ENCODE measurements at regions not wholly inside any gene's neighbourhood (a gene's known extent, or its start where the extent isn't known, plus 50 kb on each side); places are given as distances from the start of the nearest gene placed in this dataset.
"Not testable (repeated sequence)": the region's sequence is repeated elsewhere in the genome, so short reads cannot be mapped to it uniquely, and the experiment has no call there.

DNA sequence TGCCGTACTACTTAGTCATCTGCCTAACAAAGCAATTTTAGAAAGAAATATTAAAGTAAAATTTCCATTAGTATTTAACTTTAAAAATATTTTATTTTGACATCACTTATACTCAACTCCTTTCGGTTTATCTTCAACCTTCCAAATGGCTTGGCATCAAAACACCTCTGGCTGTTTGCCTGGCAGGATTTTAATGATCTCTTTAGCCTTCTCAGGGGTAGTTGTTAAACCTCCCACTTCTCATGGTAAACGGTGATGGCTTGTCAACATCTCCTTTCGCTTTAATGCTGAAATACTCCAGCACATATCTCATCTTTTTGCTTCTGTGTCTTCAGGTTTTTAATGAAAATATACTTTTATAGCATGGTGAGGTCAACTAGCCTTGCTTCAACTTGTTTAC is 747.1 kb downstream of the CETN3 start:
- intact Hi-C loops (cut with DNase I), result no loop called here
- Histone ChIP-seq H3K4me1 (no peaks in the 10 kb centered on the region), H3K36me3 (no peaks in the 10 kb centered on the region), H3K9me3 (peaks cover 0 to 4% (median 0%) of the 10 kb centered on the region in 4 donors), H3K4me3 (no peak overlapping the region), H3K27ac (no peak overlapping the region), H3K27me3 (no peaks in the 10 kb centered on the region)
- no peak for TF ChIP-seq EP300 (IDR thresholded peaks at IDR 0.05)
- TF ChIP-seq, protein P1, sequence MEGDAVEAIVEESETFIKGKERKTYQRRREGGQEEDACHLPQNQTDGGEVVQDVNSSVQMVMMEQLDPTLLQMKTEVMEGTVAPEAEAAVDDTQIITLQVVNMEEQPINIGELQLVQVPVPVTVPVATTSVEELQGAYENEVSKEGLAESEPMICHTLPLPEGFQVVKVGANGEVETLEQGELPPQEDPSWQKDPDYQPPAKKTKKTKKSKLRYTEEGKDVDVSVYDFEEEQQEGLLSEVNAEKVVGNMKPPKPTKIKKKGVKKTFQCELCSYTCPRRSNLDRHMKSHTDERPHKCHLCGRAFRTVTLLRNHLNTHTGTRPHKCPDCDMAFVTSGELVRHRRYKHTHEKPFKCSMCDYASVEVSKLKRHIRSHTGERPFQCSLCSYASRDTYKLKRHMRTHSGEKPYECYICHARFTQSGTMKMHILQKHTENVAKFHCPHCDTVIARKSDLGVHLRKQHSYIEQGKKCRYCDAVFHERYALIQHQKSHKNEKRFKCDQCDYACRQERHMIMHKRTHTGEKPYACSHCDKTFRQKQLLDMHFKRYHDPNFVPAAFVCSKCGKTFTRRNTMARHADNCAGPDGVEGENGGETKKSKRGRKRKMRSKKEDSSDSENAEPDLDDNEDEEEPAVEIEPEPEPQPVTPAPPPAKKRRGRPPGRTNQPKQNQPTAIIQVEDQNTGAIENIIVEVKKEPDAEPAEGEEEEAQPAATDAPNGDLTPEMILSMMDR (IDR thresholded peaks at IDR 0.05), result no peak
- no peak for TF ChIP-seq POLR2AphosphoS5 (IDR thresholded peaks at IDR 0.05)
- no peak for TF ChIP-seq POLR2A (IDR thresholded peaks at IDR 0.05)
- 74 to 75% methylated on average over 4 of the region's 4 CpGs for WGBS, 2 donors
- DNase-seq, result no peak

DNA sequence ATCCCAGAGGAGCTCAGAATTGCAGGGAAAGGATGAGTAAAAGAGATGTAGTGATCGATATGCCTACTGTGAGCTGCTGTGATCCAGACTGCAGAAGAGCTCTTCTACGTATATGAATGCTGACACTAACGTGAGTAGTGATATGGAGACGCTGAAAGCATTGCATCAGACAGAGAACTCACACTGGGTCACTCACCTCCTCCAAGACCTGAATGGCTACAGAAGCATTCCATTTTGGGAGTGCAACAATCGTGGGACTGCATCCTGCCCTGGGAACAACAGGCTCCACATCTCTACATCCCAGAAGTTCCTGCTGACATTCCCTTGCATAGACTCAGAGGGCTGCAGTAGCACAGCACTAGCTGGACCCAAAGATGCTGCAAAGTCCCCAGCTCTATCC is 755.9 kb upstream of the MEF2C start:
- no peak for TF ChIP-seq POLR2AphosphoS5 (IDR thresholded peaks at IDR 0.05)
- H3K4me3 ChIP-seq, result no peak overlapping the region
- WGBS, 2 donors, result 88 to 95% methylated on average over 5 of the region's 5 CpGs
- H3K27me3 ChIP-seq, result no peaks in the 10 kb centered on the region
- H3K9me3 ChIP-seq, result peaks cover 0 to 3% (median 0%) of the 10 kb centered on the region in 4 donors
- no peaks in the 10 kb centered on the region for H3K36me3 ChIP-seq
- H3K4me1 ChIP-seq, result no peaks in the 10 kb centered on the region
- DNase-seq, result no peak
- no peak overlapping the region for H3K27ac ChIP-seq
- intact Hi-C loops (cut with DNase I), result no loop called here

DNA sequence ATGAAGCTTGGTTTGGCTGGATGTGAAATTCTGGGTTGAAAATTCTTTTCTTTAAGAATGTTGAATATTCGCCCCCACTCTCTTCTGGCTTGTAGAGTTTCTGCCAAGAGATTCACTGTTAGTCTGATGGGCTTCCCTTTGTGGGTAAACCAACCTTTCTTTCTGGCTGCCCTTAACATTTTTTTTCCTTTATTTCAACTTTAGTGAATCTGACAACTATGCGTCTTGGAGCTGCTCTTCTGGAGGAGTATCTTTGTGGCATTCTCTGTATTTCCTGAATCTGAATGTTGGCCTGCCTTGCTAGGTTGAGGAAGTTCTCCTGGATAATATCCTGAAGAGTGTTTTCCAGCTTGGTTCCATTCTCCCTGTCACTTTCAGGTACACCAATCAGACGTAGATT is 751.2 kb upstream of the MEF2C start:
- H3K9me3 ChIP-seq; H3K27ac ChIP-seq; DNase-seq; H3K4me3 ChIP-seq; intact Hi-C loops (cut with DNase I); H3K4me1 ChIP-seq; H3K36me3 ChIP-seq; H3K27me3 ChIP-seq: not testable (repeated sequence)
- 87 to 88% methylated on average over 3 of the region's 3 CpGs for WGBS, 2 donors

DNA sequence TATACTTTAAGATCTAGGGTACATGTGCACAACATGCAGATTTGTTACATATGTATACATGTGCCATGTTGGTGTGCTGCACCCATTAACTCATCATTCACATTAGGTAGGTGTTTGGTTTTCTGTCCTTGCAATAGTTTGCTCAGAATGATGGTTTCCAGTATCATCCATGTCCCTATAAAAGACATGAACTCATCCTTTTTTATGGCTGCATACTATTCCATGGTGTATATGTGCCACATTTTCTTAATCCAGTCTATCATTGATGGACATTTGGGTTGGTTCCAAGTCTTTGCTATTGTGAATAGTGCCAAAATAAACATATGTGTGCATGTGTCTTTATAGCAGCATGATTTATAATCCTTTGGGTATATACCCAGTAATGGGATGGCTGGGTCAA is 747.1 kb upstream of the MEF2C start:
- H3K4me3 ChIP-seq; H3K36me3 ChIP-seq; intact Hi-C loops (cut with DNase I); H3K27ac ChIP-seq; H3K4me1 ChIP-seq; DNase-seq; H3K27me3 ChIP-seq; H3K9me3 ChIP-seq: not testable (repeated sequence)

DNA sequence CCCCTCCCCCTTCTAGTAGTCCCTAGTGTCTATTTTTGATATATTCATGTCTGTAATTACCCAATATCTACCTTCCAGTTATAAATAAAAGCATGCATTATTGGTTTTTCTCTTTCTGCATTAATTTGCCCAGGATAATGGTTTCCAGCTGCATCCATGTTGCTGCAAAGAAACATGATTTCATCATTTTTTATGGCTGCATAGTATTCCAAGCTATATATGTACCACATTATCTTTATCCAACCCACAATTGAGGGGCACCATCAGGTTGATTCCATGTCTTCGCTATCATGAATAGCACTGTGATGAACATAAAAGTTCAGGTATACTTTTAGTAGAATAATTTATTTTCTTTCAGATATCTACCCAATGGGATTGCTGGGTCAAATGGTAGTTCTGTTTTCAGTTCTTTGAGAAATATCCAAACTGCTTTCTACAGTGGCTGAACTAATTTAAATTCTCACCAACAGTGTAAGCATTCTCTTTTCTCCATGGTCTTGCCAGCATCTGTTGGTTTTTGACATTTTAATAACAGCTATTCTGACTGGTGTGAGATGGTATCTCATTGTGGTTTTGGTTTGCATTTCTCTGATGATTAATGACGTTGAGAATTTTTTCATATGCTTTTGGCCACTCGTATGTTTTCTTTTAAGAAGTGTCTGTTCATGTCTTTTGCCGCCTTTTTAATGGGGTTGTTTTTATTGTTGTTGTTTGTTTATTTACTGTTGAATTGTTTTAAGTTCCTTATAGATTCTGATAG is 746.1 kb upstream of the MEF2C start:
- TF ChIP-seq POLR2AphosphoS5 (IDR thresholded peaks at IDR 0.05) (no peak), POLR2A (IDR thresholded peaks at IDR 0.05) (no peak), EP300 (IDR thresholded peaks at IDR 0.05) (no peak)
- TF ChIP-seq, protein P1 (IDR thresholded peaks at IDR 0.05), result no peak
- 79 to 88% methylated on average over 4 of the region's 4 CpGs for WGBS, 2 donors
- no peaks in the 10 kb centered on the region for H3K27me3 ChIP-seq
- H3K36me3 ChIP-seq, result no peaks in the 10 kb centered on the region
- intact Hi-C loops (cut with DNase I), result no loop called here
- H3K9me3 ChIP-seq, result no peaks in the 10 kb centered on the region
- no peak for DNase-seq
- H3K4me1 ChIP-seq, result no peaks in the 10 kb centered on the region
- no peak overlapping the region for H3K4me3 ChIP-seq
- H3K27ac ChIP-seq, result no peak overlapping the region

DNA sequence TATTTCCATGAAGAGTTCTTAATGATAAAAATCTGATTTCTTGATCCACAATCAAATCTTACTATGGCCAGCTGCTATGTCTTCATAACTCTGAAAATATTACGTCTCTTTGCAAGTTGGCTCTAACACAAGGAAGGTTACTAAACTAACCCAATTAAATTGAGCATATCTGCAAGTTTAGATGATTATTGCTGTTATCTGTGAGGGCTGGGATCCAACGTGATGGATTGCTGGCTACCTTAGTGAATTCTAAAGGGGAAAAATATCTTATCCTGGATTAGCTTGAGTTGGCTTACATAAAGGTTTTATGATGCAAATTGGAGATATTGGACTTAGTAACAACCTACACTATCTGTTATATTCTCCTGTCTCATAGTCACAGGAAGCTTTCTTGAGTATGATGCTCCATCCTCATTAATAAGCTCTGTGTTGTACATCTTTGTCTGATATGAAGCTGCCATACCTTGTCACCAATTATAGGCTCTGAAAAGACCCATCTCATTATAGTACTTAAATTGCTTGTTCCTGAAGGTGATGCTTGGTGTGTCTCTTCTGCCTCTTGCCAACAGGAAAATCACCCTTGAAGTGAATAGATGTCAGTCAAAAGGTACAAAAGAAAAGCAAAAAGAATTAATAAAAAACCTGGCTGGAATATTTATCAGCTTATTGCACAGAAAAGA is 733.0 kb upstream of the MEF2C start:
- Histone ChIP-seq H3K27me3 (no peaks in the 10 kb centered on the region), H3K9me3 (peaks cover 0 to 2% (median 0%) of the 10 kb centered on the region in 4 donors), H3K36me3 (no peaks in the 10 kb centered on the region), H3K27ac (no peak overlapping the region), H3K4me3 (no peak overlapping the region), H3K4me1 (no peaks in the 10 kb centered on the region)
- WGBS, 2 donors, result 51 to 72% methylated on average over 2 of the region's 2 CpGs
- intact Hi-C loops (cut with DNase I), result no loop called here
- DNase-seq, result no peak
- no peak for TF ChIP-seq EP300 (IDR thresholded peaks at IDR 0.05)
- TF ChIP-seq, protein P1 (IDR thresholded peaks at IDR 0.05), result no peak
- no peak for TF ChIP-seq POLR2A (IDR thresholded peaks at IDR 0.05)
- TF ChIP-seq POLR2AphosphoS5 (IDR thresholded peaks at IDR 0.05), result no peak
